MM.1S (cell line): ENCODE measurements at regions not wholly inside any gene's neighbourhood (a gene's known extent, or its start where the extent isn't known, plus 50 kb on each side); places are given as distances from the start of the nearest gene placed in this dataset.

Source experiments
- DNase-seq: peaks from one replicate; pipeline ENCODE4 v3.0.0-alpha.2; 2015
- H2AFZ ChIP-seq: fragments of 300-600 bp; sonication (generic); 2 replicates; pipeline ENCODE4 v1.6.0; 2016; ENCODE audit warnings: antibody characterized with exemption, low read length
- H3F3A ChIP-seq: fragments of 300-600 bp; sonication (generic); 2 replicates; pipeline ENCODE4 v1.6.1; 2016; ENCODE audit warnings: mild to moderate bottlenecking, antibody characterized with exemption, low read length, moderate library complexity, mixed read lengths; ENCODE audit not compliant: insufficient read depth
- H3K27ac ChIP-seq: fragments of 300-600 bp; sonication (generic); 2 replicates; pipeline ENCODE4 v1.5.1; 2016; ENCODE audit warnings: mild to moderate bottlenecking, low read length
- H3K27me3 ChIP-seq: fragments of 300-600 bp; sonication (generic); replicated peaks from 2 replicates; pipeline ENCODE4 v1.6.0; 2016; ENCODE audit warnings: low read length; ENCODE audit not compliant: insufficient read depth
- H3K36me3 ChIP-seq: fragments of 300-600 bp; sonication (generic); replicated peaks from 2 replicates; pipeline ENCODE4 v1.6.1; 2016; ENCODE audit warnings: mild to moderate bottlenecking, low read length, mixed read lengths; ENCODE audit not compliant: insufficient read depth
- H3K4me1 ChIP-seq: fragments of 300-600 bp; sonication (generic); 2 replicates; pipeline ENCODE4 v1.6.1; 2016; ENCODE audit warnings: low read length, mixed read lengths
- H3K4me2 ChIP-seq: fragments of 300-600 bp; sonication (generic); 2 replicates; pipeline ENCODE4 v1.6.0; 2016; ENCODE audit warnings: low read depth, low read length
- H3K4me3 ChIP-seq: fragments of 300-600 bp; sonication (generic); 2 replicates; pipeline ENCODE4 v1.5.1; 2016; ENCODE audit warnings: low read length, mixed read lengths
- H3K79me2 ChIP-seq: fragments of 300-600 bp; sonication (generic); 2 replicates; pipeline ENCODE4 v1.6.1; 2016; ENCODE audit warnings: mixed run types, low read length, mixed read lengths
- H3K9ac ChIP-seq: fragments of 300-600 bp; sonication (generic); 2 replicates; pipeline ENCODE4 v1.6.1; 2016; ENCODE audit warnings: low read length, mixed read lengths
- H3K9me2 ChIP-seq: fragments of 300-600 bp; sonication (generic); replicated peaks from 2 replicates; pipeline ENCODE4 v1.6.1; 2016; ENCODE audit warnings: mild to moderate bottlenecking, low read length, mixed read lengths; ENCODE audit not compliant: insufficient read depth
- H3K9me3 ChIP-seq: fragments of 300-600 bp; sonication (generic); replicated peaks from 2 replicates; pipeline ENCODE4 v1.6.1; 2016; ENCODE audit warnings: mild to moderate bottlenecking, low read length, mixed read lengths; ENCODE audit not compliant: insufficient read depth
- H4K20me1 ChIP-seq: fragments of 300-600 bp; sonication (generic); 2 replicates; pipeline ENCODE4 v1.6.1; 2016; ENCODE audit warnings: mild to moderate bottlenecking, low read length, moderate library complexity, mixed read lengths; ENCODE audit not compliant: insufficient read depth
- EZH2 ChIP-seq: fragments of 300-600 bp; sonication (generic); optimal IDR thresholded peaks from 2 replicates; pipeline ENCODE3; 2017; ENCODE audit warnings: low read depth, mild to moderate bottlenecking, antibody characterized with exemption, low read length, mixed read lengths
- EZH2phosphoT487 ChIP-seq: fragments of 300-600 bp; sonication (generic); IDR thresholded peaks from 2 replicates; pipeline ENCODE4 v1.6.1; 2018; ENCODE audit warnings: antibody characterized with exemption, low read length
- TF ChIP-seq, protein P1 (sequence below): fragments of 300-600 bp; sonication (generic); IDR thresholded peaks from 2 replicates; pipeline ENCODE4 v1.5.1; 2016; ENCODE audit warnings: antibody characterized with exemption, low read length, mixed read lengths

DNA sequence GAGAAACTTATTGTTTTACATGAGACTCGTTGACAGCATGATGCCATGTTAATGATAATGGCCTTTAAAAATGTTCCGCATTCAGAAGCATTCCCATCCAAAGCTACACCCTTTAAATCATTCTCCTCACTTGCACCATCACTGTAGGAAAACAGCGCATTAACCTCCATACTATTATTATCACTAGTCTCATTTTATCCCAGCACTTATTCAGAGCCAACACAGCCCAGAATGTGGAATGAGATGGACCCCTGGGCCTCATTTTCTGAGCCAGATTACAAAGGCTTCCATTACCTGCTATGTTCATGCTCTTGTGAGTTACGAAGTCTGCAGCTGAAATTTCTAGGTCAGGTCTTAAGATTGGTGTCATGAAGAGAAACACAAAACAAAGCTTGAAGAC lies 159.4 kb downstream of the HS3ST3A1 start:
- Histone ChIP-seq H3F3A (no peaks in the 10 kb centered on the region), H3K9me2 (no peaks in the 10 kb centered on the region), H3K79me2 (no peaks in the 10 kb centered on the region), H3K27ac (no peak overlapping the region), H3K36me3 (no peaks in the 10 kb centered on the region), H4K20me1 (no peaks in the 10 kb centered on the region), H3K27me3 (no peaks in the 10 kb centered on the region), H3K4me3 (no peak overlapping the region), H2AFZ (no peak overlapping the region), H3K4me2 (no peak overlapping the region), H3K4me1 (no peaks in the 10 kb centered on the region), H3K9me3 (no peaks in the 10 kb centered on the region), H3K9ac (no peak overlapping the region)
- no peak for TF ChIP-seq EZH2
- no peak for DNase-seq

DNA sequence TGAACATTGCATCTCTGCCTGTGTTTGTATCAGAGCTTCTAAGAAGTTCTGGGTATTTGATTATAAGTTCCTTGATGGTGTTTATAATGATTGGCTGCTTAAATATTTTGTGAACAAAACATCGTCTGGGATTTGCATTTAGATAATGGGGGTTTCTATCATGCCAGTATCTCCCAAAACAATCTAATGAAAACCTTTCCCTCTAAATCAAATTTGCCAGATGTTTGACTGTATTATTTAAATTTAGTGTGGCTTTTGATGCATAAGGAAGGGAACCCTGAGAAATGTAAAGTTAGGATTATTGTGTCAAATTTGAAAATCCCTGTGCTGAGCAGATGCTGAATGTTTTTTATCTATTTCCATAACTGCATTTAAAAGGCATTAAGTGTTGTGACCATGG lies 159.9 kb downstream of the HS3ST3A1 start:
- Histone ChIP-seq H4K20me1 (no peaks in the 10 kb centered on the region), H3K4me1 (no peaks in the 10 kb centered on the region), H3K27me3 (no peaks in the 10 kb centered on the region), H3K4me3 (no peak overlapping the region), H3K79me2 (no peaks in the 10 kb centered on the region), H3K9ac (no peak overlapping the region), H3K27ac (no peak overlapping the region), H3K9me2 (no peaks in the 10 kb centered on the region), H3K36me3 (no peaks in the 10 kb centered on the region), H3K4me2 (no peak overlapping the region), H2AFZ (no peak overlapping the region), H3F3A (no peaks in the 10 kb centered on the region), H3K9me3 (no peaks in the 10 kb centered on the region)
- TF ChIP-seq EZH2phosphoT487: no peak
- TF ChIP-seq, protein P1, sequence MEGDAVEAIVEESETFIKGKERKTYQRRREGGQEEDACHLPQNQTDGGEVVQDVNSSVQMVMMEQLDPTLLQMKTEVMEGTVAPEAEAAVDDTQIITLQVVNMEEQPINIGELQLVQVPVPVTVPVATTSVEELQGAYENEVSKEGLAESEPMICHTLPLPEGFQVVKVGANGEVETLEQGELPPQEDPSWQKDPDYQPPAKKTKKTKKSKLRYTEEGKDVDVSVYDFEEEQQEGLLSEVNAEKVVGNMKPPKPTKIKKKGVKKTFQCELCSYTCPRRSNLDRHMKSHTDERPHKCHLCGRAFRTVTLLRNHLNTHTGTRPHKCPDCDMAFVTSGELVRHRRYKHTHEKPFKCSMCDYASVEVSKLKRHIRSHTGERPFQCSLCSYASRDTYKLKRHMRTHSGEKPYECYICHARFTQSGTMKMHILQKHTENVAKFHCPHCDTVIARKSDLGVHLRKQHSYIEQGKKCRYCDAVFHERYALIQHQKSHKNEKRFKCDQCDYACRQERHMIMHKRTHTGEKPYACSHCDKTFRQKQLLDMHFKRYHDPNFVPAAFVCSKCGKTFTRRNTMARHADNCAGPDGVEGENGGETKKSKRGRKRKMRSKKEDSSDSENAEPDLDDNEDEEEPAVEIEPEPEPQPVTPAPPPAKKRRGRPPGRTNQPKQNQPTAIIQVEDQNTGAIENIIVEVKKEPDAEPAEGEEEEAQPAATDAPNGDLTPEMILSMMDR: no peak
- TF ChIP-seq EZH2: no peak
- DNase-seq: no peak

DNA sequence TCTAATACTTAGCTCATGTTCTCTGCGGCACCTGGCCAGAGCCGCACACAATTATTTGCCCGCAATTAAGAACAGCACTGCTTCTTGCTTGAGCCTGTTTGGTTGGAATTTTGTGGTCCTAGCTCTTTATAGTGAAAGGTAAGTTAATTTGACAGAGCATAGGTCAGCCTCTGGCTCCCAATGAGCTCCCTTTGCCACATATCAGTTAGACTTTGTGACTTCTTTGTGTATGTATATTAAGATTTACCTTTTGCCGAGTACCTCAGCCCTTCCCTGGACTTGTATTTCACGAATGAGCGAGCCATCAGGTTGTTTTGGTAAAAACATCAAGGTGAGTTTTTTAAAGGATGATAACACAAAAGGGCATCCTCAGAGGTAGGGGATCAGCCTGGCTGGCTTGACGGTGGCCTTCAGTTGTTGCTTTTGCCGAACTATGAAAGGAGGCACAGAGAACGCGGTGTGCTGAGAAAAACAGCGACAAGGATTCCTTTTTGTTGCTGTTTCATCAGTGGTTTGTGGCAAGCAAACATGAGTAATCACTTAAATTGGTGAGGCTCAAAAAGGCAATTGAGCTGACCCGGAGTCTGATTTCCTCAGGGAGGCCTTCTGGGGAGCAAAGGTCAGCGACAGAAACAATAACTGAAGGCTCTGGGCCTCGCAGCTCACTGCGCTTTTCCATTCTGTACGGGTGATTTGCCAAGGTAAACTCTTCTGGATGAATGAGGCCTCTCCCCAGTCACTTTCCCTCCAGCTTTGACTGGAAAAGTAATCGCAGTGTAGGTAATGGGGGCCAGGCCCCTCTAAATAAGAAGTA lies 163.6 kb downstream of the HS3ST3A1 start:
- Histone ChIP-seq H3K4me2 (no peak overlapping the region), H3K27me3 (no peaks in the 10 kb centered on the region), H3K4me3 (no peak overlapping the region), H3K9me2 (no peaks in the 10 kb centered on the region), H3K9ac (no peak overlapping the region), H3K9me3 (no peaks in the 10 kb centered on the region), H4K20me1 (no peaks in the 10 kb centered on the region), H3K79me2 (no peaks in the 10 kb centered on the region), H3F3A (no peaks in the 10 kb centered on the region), H3K36me3 (no peaks in the 10 kb centered on the region), H3K27ac (no peak overlapping the region), H2AFZ (no peak overlapping the region), H3K4me1 (no peaks in the 10 kb centered on the region)
- TF ChIP-seq EZH2 (no peak), EZH2phosphoT487 (no peak)
- TF ChIP-seq, protein P1: no peak
- no peak for DNase-seq

DNA sequence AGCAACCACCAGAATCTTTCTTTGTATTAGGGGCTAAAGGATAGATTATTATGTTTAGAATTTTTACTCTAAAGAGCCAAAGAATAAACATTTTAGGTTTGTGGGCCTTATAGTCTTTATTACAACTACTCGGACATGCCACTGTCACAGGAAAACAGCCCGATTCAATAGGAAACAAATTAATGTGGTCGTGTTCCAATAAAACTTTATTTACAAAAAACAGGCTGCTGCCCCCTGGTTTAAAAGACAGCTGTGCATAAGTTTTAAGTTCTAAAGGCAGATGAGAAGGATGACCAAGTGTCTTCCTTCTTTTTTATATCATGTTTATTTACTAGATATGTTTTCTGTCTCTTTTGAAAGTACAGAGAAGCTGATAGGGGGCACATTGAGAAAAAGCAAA lies 166.5 kb downstream of the HS3ST3A1 start:
- no peak overlapping the region for H3K9ac ChIP-seq
- H3K36me3 ChIP-seq: no peaks in the 10 kb centered on the region
- no peak overlapping the region for H3K4me2 ChIP-seq
- H4K20me1 ChIP-seq: no peaks in the 10 kb centered on the region
- no peaks in the 10 kb centered on the region for H3K27me3 ChIP-seq
- H3K4me3 ChIP-seq: no peak overlapping the region
- H3K4me1 ChIP-seq: no peaks in the 10 kb centered on the region
- TF ChIP-seq EZH2phosphoT487 (no peak), EZH2 (no peak)
- TF ChIP-seq, protein P1: no peak
- no peak overlapping the region for H3K27ac ChIP-seq
- H3K9me2 ChIP-seq: no peaks in the 10 kb centered on the region
- H2AFZ ChIP-seq: no peak overlapping the region
- no peaks in the 10 kb centered on the region for H3F3A ChIP-seq
- H3K79me2 ChIP-seq: no peaks in the 10 kb centered on the region
- H3K9me3 ChIP-seq: no peaks in the 10 kb centered on the region
- no peak for DNase-seq
